IMR-90 (cell line): ENCODE measurements at regions not wholly inside any gene's neighbourhood (a gene's known extent, or its start where the extent isn't known, plus 50 kb on each side); places are given as distances from the start of the nearest gene placed in this dataset.

ENCODE experiments used
- ATAC-seq: fragments of 200-7000 bp; cut with Tn5 transposase; 2 replicates; pipeline ENCODE4 v1.9.1; 2020; ENCODE audit warnings: low read depth, mild to moderate bottlenecking, moderate library complexity
- BruUV-seq: library from RNA; stranded (reverse); fragments of 400-500 nt; replicated peaks from 2 replicates; lab custom pipeline; 2021; lab: Mats Ljungman, UMichigan
- CTCF ChIA-PET: fragments of 300-600 bp; formaldehyde crosslinking; extraction: SDS; loops from one replicate; lab custom pipeline; 2021; ENCODE audit warnings: antibody characterized with exemption; lab: Yijun Ruan, JAX
- POLR2A ChIA-PET: fragments of 300-600 bp; sonication (Branson Sonifier 250); formaldehyde crosslinking; loops from one replicate; lab custom pipeline; 2022; ENCODE audit warnings: antibody characterized with exemption; ENCODE audit not compliant: unreplicated experiment; lab: Charles Lee
- DNase-seq: peaks from one replicate; pipeline ENCODE4 v3.0.0; 2013
- H2AFZ ChIP-seq: replicated peaks from 2 replicates; pipeline ENCODE3; 2013; ENCODE audit warnings: low read length, mild to moderate bottlenecking; ENCODE audit not compliant: poor library complexity
- H2AK5ac ChIP-seq: 2 replicates; pipeline ENCODE4 v1.6.1; 2013; ENCODE audit warnings: low read depth, low read length, inconsistent platforms
- H2AK9ac ChIP-seq: replicated peaks from 2 replicates; pipeline ENCODE3; 2013; ENCODE audit warnings: mild to moderate bottlenecking, low read depth, low read length, moderate library complexity; ENCODE audit not compliant: poor library complexity
- H2BK120ac ChIP-seq: 2 replicates; pipeline ENCODE4 v1.6.1; 2013; ENCODE audit warnings: low read depth, low read length, inconsistent platforms
- H2BK15ac ChIP-seq: 3 replicates; pipeline ENCODE4 v1.6.1; 2013; ENCODE audit warnings: low read depth, low read length, inconsistent platforms
- H2BK20ac ChIP-seq: 2 replicates; pipeline ENCODE4 v1.6.1; 2013; ENCODE audit warnings: low read depth, mild to moderate bottlenecking, inconsistent platforms, low read length, moderate library complexity
- H2BK5ac ChIP-seq: 2 replicates; pipeline ENCODE4 v1.6.1; 2013; ENCODE audit warnings: mild to moderate bottlenecking, low read depth, low read length, inconsistent platforms; ENCODE audit not compliant: poor library complexity, severe bottlenecking
- H3K14ac ChIP-seq: replicated peaks from 2 replicates; pipeline ENCODE4 v1.6.1; 2013; ENCODE audit warnings: low read depth, low read length, inconsistent platforms
- H3K18ac ChIP-seq: 2 replicates; pipeline ENCODE4 v1.6.1; 2013; ENCODE audit warnings: low read depth, low read length, control low read depth
- H3K23ac ChIP-seq: 2 replicates; pipeline ENCODE4 v1.6.1; 2013; ENCODE audit warnings: low read depth, low read length, inconsistent platforms
- H3K27ac ChIP-seq: 2 replicates; pipeline ENCODE4 v1.5.1; 2013; ENCODE audit warnings: mild to moderate bottlenecking, control low read depth, low read length; ENCODE audit not compliant: insufficient read depth
- H3K27me3 ChIP-seq: 2 replicates; pipeline ENCODE4 v1.6.1; 2013; ENCODE audit warnings: low read length; ENCODE audit not compliant: control insufficient read depth, insufficient read depth
- H3K36me3 ChIP-seq: 2 replicates; pipeline ENCODE4 v1.6.1; 2013; ENCODE audit warnings: low read length, mixed read lengths; ENCODE audit not compliant: control insufficient read depth, insufficient read depth
- H3K4ac ChIP-seq: 2 replicates; pipeline ENCODE4 v1.6.1; 2013; ENCODE audit warnings: low read depth, low read length, inconsistent platforms
- H3K4me1 ChIP-seq: 2 replicates; pipeline ENCODE4 v1.6.1; 2013; ENCODE audit warnings: low read length, mixed read lengths; ENCODE audit not compliant: control insufficient read depth, insufficient read depth
- H3K4me2 ChIP-seq: 2 replicates; pipeline ENCODE4 v1.6.1; 2013; ENCODE audit warnings: low read depth, mild to moderate bottlenecking, control low read depth, low read length, moderate library complexity
- H3K4me3 ChIP-seq: 2 replicates; pipeline ENCODE4 v1.5.1; 2013; ENCODE audit warnings: low read depth, mild to moderate bottlenecking, control low read depth, low read length, moderate library complexity; ENCODE audit not compliant: insufficient read depth
- H3K56ac ChIP-seq: 2 replicates; pipeline ENCODE4 v1.6.1; 2013; ENCODE audit warnings: low read length, inconsistent platforms; ENCODE audit not compliant: insufficient read depth; ENCODE audit errors: extremely low read depth
- H3K79me1 ChIP-seq, 2 experiments: 2 replicates each; pipeline ENCODE4 v1.6.1; 2013; ENCODE audit warnings: low read length in 2 of 2, inconsistent platforms in 1 of 2, low read depth in 1 of 2
- H3K9ac ChIP-seq: 2 replicates; pipeline ENCODE4 v1.6.1; 2013; ENCODE audit warnings: low read depth, low read length, control low read depth
- H3K9me1 ChIP-seq: 2 replicates; pipeline ENCODE4 v1.6.1; 2013; ENCODE audit warnings: low read length, inconsistent platforms; ENCODE audit not compliant: insufficient read depth
- H3K9me3 ChIP-seq: 2 replicates; pipeline ENCODE4 v1.6.1; 2013; ENCODE audit warnings: low read length; ENCODE audit not compliant: control insufficient read depth, insufficient read depth
- H4K20me1 ChIP-seq: 2 replicates; pipeline ENCODE4 v1.6.1; 2013; ENCODE audit warnings: low read length, inconsistent platforms; ENCODE audit not compliant: insufficient read depth
- H4K5ac ChIP-seq: 2 replicates; pipeline ENCODE4 v1.6.1; 2013; ENCODE audit warnings: mild to moderate bottlenecking, low read depth, low read length, control low read depth
- H4K8ac ChIP-seq, 2 experiments: 2 replicates each; pipeline ENCODE4 v1.6.1; 2013; ENCODE audit warnings: low read depth in 2 of 2, low read length in 2 of 2, control low read depth in 1 of 2, inconsistent platforms in 1 of 2
- H4K91ac ChIP-seq: 2 replicates; pipeline ENCODE4 v1.6.1; 2013; ENCODE audit warnings: low read depth, low read length, inconsistent platforms; ENCODE audit not compliant: insufficient read depth
- BHLHE40 ChIP-seq: fragments of 150-350 bp; IDR thresholded peaks from 2 replicates; pipeline ENCODE4 v1.6.1; 2016; ENCODE audit warnings: mild to moderate bottlenecking, low read depth, low read length
- CEBPB ChIP-seq: IDR thresholded peaks from 2 replicates; pipeline ENCODE4 v1.6.1; 2012; ENCODE audit warnings: low read depth, low read length, improper control_type of control experiment
- CHD1 ChIP-seq: IDR thresholded peaks from 2 replicates; pipeline ENCODE4 v1.6.1; 2012; ENCODE audit warnings: low read depth, low read length, improper control_type of control experiment
- CTCF ChIP-seq: conservative IDR thresholded peaks from 2 replicates; pipeline ENCODE4 v1.5.1; 2012; ENCODE audit warnings: mild to moderate bottlenecking, low read depth, low read length, improper control_type of control experiment
- ELK1 ChIP-seq: fragments of 150-350 bp; IDR thresholded peaks from 2 replicates; pipeline ENCODE4 v1.6.1; 2016; ENCODE audit warnings: low read depth, mild to moderate bottlenecking, low read length, moderate library complexity, borderline replicate concordance
- FOS ChIP-seq: fragments of 150-350 bp; IDR thresholded peaks from 2 replicates; pipeline ENCODE4 v1.6.1; 2016; ENCODE audit warnings: low read depth, low read length
- MAFK ChIP-seq: IDR thresholded peaks from 2 replicates; pipeline ENCODE4 v1.6.1; 2012; ENCODE audit warnings: low read depth, low read length, improper control_type of control experiment
- MAZ ChIP-seq: IDR thresholded peaks from 2 replicates; pipeline ENCODE4 v1.6.1; 2012; ENCODE audit warnings: low read depth, mild to moderate bottlenecking, low read length, improper control_type of control experiment, moderate library complexity, borderline replicate concordance
- MXI1 ChIP-seq: IDR thresholded peaks from 2 replicates; pipeline ENCODE4 v1.6.1; 2012; ENCODE audit warnings: low read depth, mild to moderate bottlenecking, low read length, moderate library complexity, borderline replicate concordance
- NFE2L2 ChIP-seq: fragments of 150-350 bp; IDR thresholded peaks from 2 replicates; pipeline ENCODE4 v1.6.1; 2016; ENCODE audit warnings: low read depth, mild to moderate bottlenecking, low read length
- RAD21 ChIP-seq: IDR thresholded peaks from 2 replicates; pipeline ENCODE4 v1.6.1; 2012; ENCODE audit warnings: low read length, improper control_type of control experiment
- RCOR1 ChIP-seq: IDR thresholded peaks from 2 replicates; pipeline ENCODE4 v1.6.1; 2012; ENCODE audit warnings: mild to moderate bottlenecking, low read length, improper control_type of control experiment; ENCODE audit not compliant: insufficient replicate concordance
- SMC3 ChIP-seq: fragments of 150-350 bp; IDR thresholded peaks from 2 replicates; pipeline ENCODE4 v1.6.1; 2016; ENCODE audit warnings: low read depth, mild to moderate bottlenecking, antibody characterized with exemption, low read length, moderate library complexity
- USF2 ChIP-seq: fragments of 150-350 bp; IDR thresholded peaks from 2 replicates; pipeline ENCODE4 v1.6.1; 2017; ENCODE audit warnings: mild to moderate bottlenecking, antibody characterized with exemption, low read length, low read depth
- WGBS, 2 experiments: methylation state at CpG; one replicate each; pipeline versions ENCODE4 v1.1.5 to v1.1.7; 2013; ENCODE audit warnings: missing lambda C conversion rate in 2 of 2; ENCODE audit not compliant: insufficient read length in 1 of 2; ENCODE audit errors: extremely low coverage in 2 of 2; 5-methylcytosine and 5-hydroxymethylcytosine counted together
- dilution Hi-C: fragments of 300-500 bp; cut with HindIII; formaldehyde crosslinking; loops from one replicate; pipeline ENCODE4 v1.14.3; 2018; ENCODE audit warnings: low sequenced_read_pairs; ENCODE audit not compliant: unreplicated experiment
- in situ Hi-C: fragments of 300-500 bp; cut with MboI; formaldehyde crosslinking; loops from 3 replicates; pipeline ENCODE4 v1.14.3; 2019; ENCODE audit warnings: low sequenced_read_pairs, inconsistent platforms, mixed read lengths
- intact Hi-C: fragments of 100-400 bp; cut with micrococcal nuclease; formaldehyde crosslinking; loops from 2 replicates; pipeline ENCODE4 v1.10.0; 2022

GRCh38 chr18:39788383-39788782 lies 2166.7 kb upstream of the PIK3C3 start:
- H2BK120ac ChIP-seq = no peak overlapping the region
- H4K5ac ChIP-seq = no peak overlapping the region
- TF ChIP-seq MXI1 = no peak
- no peak for TF ChIP-seq CEBPB
- TF ChIP-seq NFE2L2 = no peak
- TF ChIP-seq USF2 = no peak
- TF ChIP-seq MAZ = no peak
- no peak for TF ChIP-seq BHLHE40
- no peak for TF ChIP-seq CHD1
- TF ChIP-seq CTCF = no peak
- TF ChIP-seq SMC3 = no peak
- TF ChIP-seq RCOR1 = no peak
- TF ChIP-seq MAFK = no peak
- no peak for TF ChIP-seq ELK1
- TF ChIP-seq RAD21 = no peak
- no peak for TF ChIP-seq FOS
- peaks cover 0 to 8% of the 10 kb centered on the region in 2 experiments; a peak in 1 of 4 replicates for H3K79me1 ChIP-seq
- H2AK9ac ChIP-seq = no peak overlapping the region
- WGBS, 2 experiments = no CpG with 5 or more reads among the region's 1 CpG
- H3K9me3 ChIP-seq = no peaks in the 10 kb centered on the region
- 0 out of 2 replicates have a peak, but pooled peaks cover 2% of the 10 kb centered on the region for H3K4me1 ChIP-seq
- no peak overlapping the region for H3K56ac ChIP-seq
- no peaks in the 10 kb centered on the region for H3K9me1 ChIP-seq
- no peak overlapping the region for H4K8ac ChIP-seq
- H2BK5ac ChIP-seq = peak overlapping the region; percentile 33
- H2BK20ac ChIP-seq = no peak overlapping the region
- DNase-seq (peak; percentile 18), ATAC-seq (peak; percentile 67)
- no peak overlapping the region for H2AFZ ChIP-seq
- no peak overlapping the region for H2BK15ac ChIP-seq
- H3K4me3 ChIP-seq = no peak overlapping the region
- H3K14ac ChIP-seq = no peak overlapping the region; the same call in 1 of the 2 replicates
- BruUV-seq = no TSS peak
- dilution Hi-C loops = no loop called here
- no peak overlapping the region for H3K4me2 ChIP-seq
- no peak overlapping the region for H2AK5ac ChIP-seq
- in situ Hi-C loops = no loop called here
- no peaks in the 10 kb centered on the region for H3K27me3 ChIP-seq
- no peak overlapping the region for H4K91ac ChIP-seq
- H3K36me3 ChIP-seq = no peaks in the 10 kb centered on the region
- no peak overlapping the region for H3K9ac ChIP-seq
- intact Hi-C loops = no loop called here
- no peak overlapping the region for H3K23ac ChIP-seq
- H3K27ac ChIP-seq = no peak overlapping the region
- ChIA-PET POLR2A (no interaction called here), CTCF (no interaction called here)
- H4K20me1 ChIP-seq = no peaks in the 10 kb centered on the region
- 0 out of 2 replicates have a peak overlapping the region, but pooled peaks have one; percentile 59 for H3K18ac ChIP-seq
- no peak overlapping the region for H3K4ac ChIP-seq
